Naive thymus-derived CD4-positive, alpha-beta T cell (primary cell): ENCODE measurements at regions not wholly inside any gene's neighbourhood (a gene's known extent, or its start where the extent isn't known, plus 50 kb on each side); places are given as distances from the start of the nearest gene placed in this dataset.

Source experiments
- ATAC-seq: fragments of 150-1000 bp; cut with Tn5 transposase; 2 replicates; pipeline ENCODE4 v1.10.0; 2021; ENCODE audit warnings: mild to moderate bottlenecking, moderate library complexity
- CTCF ChIA-PET: fragments of 350-600 bp; sonication (Branson Sonifier 250); formaldehyde crosslinking; loops from one replicate; lab custom pipeline; 2021; ENCODE audit warnings: antibody characterized with exemption; lab: Charles Lee
- POLR2A ChIA-PET: fragments of 350-600 bp; sonication (Branson Sonifier 250); formaldehyde crosslinking; loops from one replicate; lab custom pipeline; 2021; ENCODE audit warnings: antibody characterized with exemption, inconsistent platforms; lab: Charles Lee
- DNase-seq, 9 donors: peaks; one replicate each; pipeline versions ENCODE4 v3.0.0 to v3.0.0-alpha.2; 2020 to 2022; ENCODE audit warnings: mixed read lengths in 1 of 9
- H3K27ac ChIP-seq: one replicate; pipeline ENCODE4 v1.7.0; 2013; ENCODE audit warnings: mild to moderate bottlenecking, low read depth, low read length, moderate library complexity
- H3K27me3 ChIP-seq, 2 donors: one replicate each; pipeline ENCODE4 v1.7.0; 2013; ENCODE audit warnings: low read length in 2 of 2, mild to moderate bottlenecking in 2 of 2, moderate library complexity in 2 of 2; ENCODE audit not compliant: control insufficient read depth in 2 of 2, insufficient read depth in 2 of 2
- H3K36me3 ChIP-seq, 3 experiments: 1 replicate in 2 of 3; 2 replicates in 1 of 3; pipeline ENCODE4 v1.7.0; 2013; ENCODE audit warnings: low read length in 3 of 3, mild to moderate bottlenecking in 3 of 3, moderate library complexity in 1 of 3; ENCODE audit not compliant: insufficient read depth in 3 of 3, control insufficient read depth in 2 of 3
- H3K4me1 ChIP-seq, 2 donors: one replicate each; pipeline ENCODE4 v1.7.0; 2013; ENCODE audit warnings: low read length in 2 of 2, mild to moderate bottlenecking in 2 of 2, moderate library complexity in 1 of 2; ENCODE audit not compliant: control insufficient read depth in 2 of 2, insufficient read depth in 2 of 2
- H3K4me3 ChIP-seq: 2 replicates; pipeline ENCODE4 v1.7.0; 2013; ENCODE audit warnings: mild to moderate bottlenecking, low read length
- H3K9me3 ChIP-seq, 3 experiments: 1 replicate in 2 of 3; 2 replicates in 1 of 3; pipeline ENCODE4 v1.7.0; 2013; ENCODE audit warnings: low read length in 3 of 3; ENCODE audit not compliant: control insufficient read depth in 2 of 3
- H3K27ac Mint-ChIP-seq, 9 donors: one replicate each; pipeline ENCODE4 v1.8.0; 2020 to 2022; ENCODE audit warnings: mixed read lengths in 9 of 9, mild to moderate bottlenecking in 8 of 9, moderate library complexity in 5 of 9, inconsistent platforms in 2 of 9
- H3K27me3 Mint-ChIP-seq, 5 donors: one replicate each; pipeline ENCODE4 v1.8.0; 2021 to 2022; ENCODE audit warnings: mixed read lengths in 5 of 5, mild to moderate bottlenecking in 1 of 5
- H3K36me3 Mint-ChIP-seq, 5 donors: one replicate each; pipeline ENCODE4 v1.8.0; 2020 to 2022; ENCODE audit warnings: mixed read lengths in 5 of 5, mild to moderate bottlenecking in 3 of 5, inconsistent platforms in 1 of 5
- H3K4me1 Mint-ChIP-seq, 7 donors: one replicate each; pipeline ENCODE4 v1.8.0; 2020 to 2022; ENCODE audit warnings: mixed read lengths in 7 of 7, mild to moderate bottlenecking in 3 of 7, inconsistent platforms in 1 of 7
- H3K4me3 Mint-ChIP-seq, 10 donors: one replicate each; pipeline ENCODE4 v1.8.0; 2020 to 2022; ENCODE audit warnings: mild to moderate bottlenecking in 10 of 10, mixed read lengths in 10 of 10, moderate library complexity in 6 of 10, inconsistent platforms in 2 of 10
- H3K9me3 Mint-ChIP-seq, 11 donors: one replicate each; pipeline ENCODE4 v1.8.0; 2020 to 2022; ENCODE audit warnings: mixed read lengths in 11 of 11, mild to moderate bottlenecking in 4 of 11, inconsistent platforms in 1 of 11, moderate library complexity in 1 of 11
- intact Hi-C, 2 donors: fragments of 100-400 bp; cut with micrococcal nuclease; formaldehyde crosslinking; loops; one replicate each; pipeline ENCODE4 v1.15.1; 2023

DNA sequence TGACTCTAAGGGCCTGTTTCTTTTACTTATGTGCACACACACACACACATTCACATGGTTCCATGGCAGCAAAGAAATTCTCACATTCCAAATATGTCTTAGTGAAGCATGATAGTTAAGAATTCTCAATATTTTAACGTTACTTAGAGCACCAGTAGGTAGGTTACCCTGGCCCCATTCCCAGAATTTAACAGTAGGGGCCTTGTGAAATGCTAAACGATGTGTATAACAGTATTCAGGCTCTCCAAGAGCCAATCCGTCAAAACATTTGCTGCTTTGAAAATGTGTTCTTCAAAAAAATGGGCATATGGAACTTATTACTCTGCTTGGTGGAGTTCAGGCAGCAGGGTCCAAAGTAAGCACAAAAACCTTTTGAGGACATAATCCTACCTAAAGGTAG is 93.7 kb upstream of the DAB2 start:
- Mint-ChIP-seq H3K4me3 (no peak overlapping the region), H3K36me3 (peaks cover 0 to 4% (median 0%) of the 10 kb centered on the region in 5 donors), H3K27ac (no peak overlapping the region), H3K4me1 (no peaks in the 10 kb centered on the region), H3K9me3 (peaks cover 0 to 4% (median 0%) of the 10 kb centered on the region in 11 donors), H3K27me3 (peaks cover 3 to 26% (median 16%) of the 10 kb centered on the region in 5 donors)
- Histone ChIP-seq H3K4me3 (no peak overlapping the region), H3K36me3 (no peaks in the 10 kb centered on the region), H3K4me1 (no peaks in the 10 kb centered on the region), H3K9me3 (no peaks in the 10 kb centered on the region), H3K27me3 (no peaks in the 10 kb centered on the region), H3K27ac (no peak overlapping the region)
- ATAC-seq (no peak), DNase-seq (no peak)
- intact Hi-C loops: no loop called here
- ChIA-PET POLR2A (no interaction called here), CTCF (interaction anchor here (1.3 kb wide), 1 partner anchor 9 kb away, joined by 3 read pairs; no protein-coding TSS in a partner anchor)

DNA sequence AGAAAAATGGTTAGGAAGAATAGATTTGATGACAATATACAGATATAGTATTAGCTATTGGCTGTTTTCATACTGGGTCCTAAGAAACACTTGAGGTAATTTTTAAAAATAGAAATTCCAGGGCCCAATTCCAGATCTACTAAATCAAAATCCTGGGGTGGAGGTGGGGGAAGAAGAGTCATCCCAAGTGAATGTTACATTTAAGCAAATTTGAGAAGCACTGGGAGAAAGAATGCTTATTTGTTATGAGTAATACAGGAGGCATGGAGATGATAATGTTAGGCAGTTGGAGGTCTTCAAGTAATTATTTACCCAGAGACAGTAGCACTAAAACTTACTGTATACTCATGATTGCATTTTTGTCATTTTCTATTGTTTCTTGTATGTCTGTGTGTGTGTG is 93.0 kb upstream of the DAB2 start:
- no peak overlapping the region for H3K27ac Mint-ChIP-seq
- Histone ChIP-seq H3K4me1 (no peaks in the 10 kb centered on the region), H3K36me3 (no peaks in the 10 kb centered on the region), H3K9me3 (no peaks in the 10 kb centered on the region), H3K4me3 (no peak overlapping the region), H3K27ac (no peak overlapping the region), H3K27me3 (no peaks in the 10 kb centered on the region)
- peaks cover 3 to 23% (median 16%) of the 10 kb centered on the region in 5 donors for H3K27me3 Mint-ChIP-seq
- peaks cover 0 to 4% (median 0%) of the 10 kb centered on the region in 11 donors for H3K9me3 Mint-ChIP-seq
- CTCF ChIA-PET: no interaction called here
- H3K36me3 Mint-ChIP-seq: peaks cover 0 to 4% (median 0%) of the 10 kb centered on the region in 5 donors
- ATAC-seq: no peak
- POLR2A ChIA-PET: no interaction called here
- no peak for DNase-seq
- intact Hi-C loops: no loop called here
- no peaks in the 10 kb centered on the region for H3K4me1 Mint-ChIP-seq
- H3K4me3 Mint-ChIP-seq: no peak overlapping the region

DNA sequence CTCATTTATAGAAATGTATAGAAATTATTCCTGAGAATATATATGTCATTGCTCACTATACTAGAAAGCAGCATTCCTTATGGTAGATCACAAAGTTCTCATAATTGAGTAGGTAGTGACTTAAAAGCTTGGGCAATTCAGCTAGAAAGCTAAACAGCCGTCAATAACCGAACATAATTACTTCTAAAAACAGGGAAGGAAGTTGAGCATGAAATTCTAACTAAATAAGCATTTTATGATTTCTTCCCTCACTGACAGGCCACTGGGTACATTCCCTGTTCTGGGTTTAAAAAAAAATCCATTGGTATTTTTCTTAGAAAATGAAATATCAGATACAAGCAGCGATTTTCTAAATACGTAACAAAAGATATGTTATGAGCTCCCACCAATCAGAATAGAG is 91.1 kb upstream of the DAB2 start:
- POLR2A ChIA-PET: no interaction called here
- Histone ChIP-seq H3K4me3 (no peak overlapping the region), H3K4me1 (no peaks in the 10 kb centered on the region), H3K27me3 (no peaks in the 10 kb centered on the region), H3K9me3 (no peaks in the 10 kb centered on the region), H3K27ac (no peak overlapping the region), H3K36me3 (no peaks in the 10 kb centered on the region)
- ATAC-seq: no peak
- CTCF ChIA-PET: no interaction called here
- Mint-ChIP-seq H3K4me3 (no peak overlapping the region), H3K27ac (no peak overlapping the region), H3K9me3 (no peaks in the 10 kb centered on the region), H3K27me3 (peaks cover under 1 to 14% (median 5%) of the 10 kb centered on the region in 5 donors), H3K4me1 (no peaks in the 10 kb centered on the region), H3K36me3 (no peaks in the 10 kb centered on the region)
- intact Hi-C loops: no loop called here
- DNase-seq: no peak

DNA sequence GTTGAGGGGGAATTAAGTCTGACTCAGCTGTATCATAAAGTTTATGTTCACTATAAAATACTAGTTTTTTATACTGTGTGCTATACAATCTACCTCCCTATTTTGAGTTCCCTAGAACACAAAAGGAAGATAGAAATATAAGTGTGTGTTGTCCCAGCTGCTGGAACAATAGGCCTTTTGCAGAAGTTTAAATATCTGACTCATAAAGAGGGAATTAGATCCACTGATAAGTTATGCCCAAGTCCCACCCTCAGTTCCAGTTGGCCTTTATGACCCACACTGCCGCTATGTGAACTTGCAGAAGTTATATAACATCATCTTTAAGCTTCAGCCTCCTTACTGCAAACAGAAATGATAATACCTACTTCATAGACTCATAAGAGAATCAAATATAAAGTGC is 88.5 kb upstream of the DAB2 start:
- no peak overlapping the region for H3K4me3 Mint-ChIP-seq
- H3K27me3 ChIP-seq: no peaks in the 10 kb centered on the region
- H3K27ac Mint-ChIP-seq: no peak overlapping the region
- H3K9me3 ChIP-seq: no peaks in the 10 kb centered on the region
- no peak overlapping the region for H3K4me3 ChIP-seq
- ATAC-seq (no peak), DNase-seq (no peak)
- H3K36me3 Mint-ChIP-seq: no peaks in the 10 kb centered on the region
- H3K4me1 ChIP-seq: no peaks in the 10 kb centered on the region
- no peaks in the 10 kb centered on the region for H3K36me3 ChIP-seq
- intact Hi-C loops: no loop called here
- ChIA-PET POLR2A (interaction anchor here (0.9 kb wide), 1 partner anchor 15 kb away, joined by 3 read pairs; no protein-coding TSS in a partner anchor), CTCF (no interaction called here)
- H3K27me3 Mint-ChIP-seq: peaks cover 4 to 15% (median 6%) of the 10 kb centered on the region in 5 donors
- H3K4me1 Mint-ChIP-seq: no peaks in the 10 kb centered on the region
- H3K9me3 Mint-ChIP-seq: no peaks in the 10 kb centered on the region
- H3K27ac ChIP-seq: no peak overlapping the region

DNA sequence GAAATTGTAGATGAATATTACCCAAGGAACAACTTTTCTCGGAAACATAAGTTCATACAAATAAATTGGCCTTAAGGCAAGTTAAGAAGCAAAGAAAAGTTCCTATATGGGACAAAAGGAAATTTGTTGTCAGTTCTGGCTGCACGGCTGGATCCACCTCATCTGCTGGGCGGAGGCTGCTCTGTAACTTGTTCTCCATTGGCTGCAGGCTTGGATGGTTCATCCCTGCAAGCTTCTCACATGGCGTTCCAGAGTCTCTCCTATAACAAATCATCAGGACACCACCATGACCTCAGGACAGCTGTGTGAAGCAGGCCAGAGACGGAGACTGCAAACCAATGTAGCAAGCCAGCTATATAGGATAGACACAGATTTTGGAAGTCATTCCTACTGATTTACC is 81.4 kb upstream of the DAB2 start:
- ATAC-seq: no peak
- H3K4me1 Mint-ChIP-seq: no peaks in the 10 kb centered on the region
- H3K4me3 ChIP-seq: no peak overlapping the region
- no peak overlapping the region for H3K27ac ChIP-seq
- ChIA-PET POLR2A (no interaction called here), CTCF (no interaction called here)
- DNase-seq: no peak
- H3K27ac Mint-ChIP-seq: no peak overlapping the region
- H3K4me1 ChIP-seq: no peaks in the 10 kb centered on the region
- H3K9me3 ChIP-seq: no peaks in the 10 kb centered on the region
- H3K36me3 ChIP-seq: no peaks in the 10 kb centered on the region
- no peaks in the 10 kb centered on the region for H3K27me3 ChIP-seq
- intact Hi-C loops: no loop called here
- peaks cover 5 to 28% (median 18%) of the 10 kb centered on the region in 5 donors for H3K27me3 Mint-ChIP-seq
- no peaks in the 10 kb centered on the region for H3K36me3 Mint-ChIP-seq
- H3K4me3 Mint-ChIP-seq: no peak overlapping the region
- no peaks in the 10 kb centered on the region for H3K9me3 Mint-ChIP-seq

DNA sequence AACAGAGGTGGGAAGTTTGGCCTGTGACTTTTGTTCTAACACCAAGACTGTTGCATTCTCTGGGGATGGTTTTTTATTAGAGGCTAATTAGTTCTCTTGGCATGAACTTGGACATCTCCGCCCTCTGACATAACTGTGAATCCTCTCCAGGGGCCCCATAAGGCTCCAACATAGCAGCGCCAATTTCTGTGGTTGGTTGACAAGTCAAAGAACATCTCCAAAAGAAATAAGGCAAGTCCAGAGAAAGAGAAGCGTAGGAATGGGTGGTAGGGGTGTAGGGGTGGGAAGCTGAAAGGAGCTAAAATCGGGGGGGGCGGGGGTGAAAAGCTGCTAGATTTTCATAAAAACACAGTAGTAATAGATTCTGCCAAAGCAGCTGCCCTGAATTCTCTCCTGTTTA is 81.0 kb upstream of the DAB2 start:
- Mint-ChIP-seq H3K27ac (no peak overlapping the region), H3K4me1 (no peaks in the 10 kb centered on the region), H3K27me3 (peaks cover 5 to 28% (median 18%) of the 10 kb centered on the region in 5 donors), H3K9me3 (no peaks in the 10 kb centered on the region), H3K36me3 (no peaks in the 10 kb centered on the region), H3K4me3 (no peak overlapping the region)
- POLR2A ChIA-PET: no interaction called here
- ATAC-seq (no peak), DNase-seq (no peak)
- H3K27ac ChIP-seq: no peak overlapping the region
- CTCF ChIA-PET: no interaction called here
- no peaks in the 10 kb centered on the region for H3K27me3 ChIP-seq
- H3K36me3 ChIP-seq: no peaks in the 10 kb centered on the region
- H3K4me3 ChIP-seq: no peak overlapping the region
- intact Hi-C loops: no loop called here
- no peaks in the 10 kb centered on the region for H3K4me1 ChIP-seq
- no peaks in the 10 kb centered on the region for H3K9me3 ChIP-seq

DNA sequence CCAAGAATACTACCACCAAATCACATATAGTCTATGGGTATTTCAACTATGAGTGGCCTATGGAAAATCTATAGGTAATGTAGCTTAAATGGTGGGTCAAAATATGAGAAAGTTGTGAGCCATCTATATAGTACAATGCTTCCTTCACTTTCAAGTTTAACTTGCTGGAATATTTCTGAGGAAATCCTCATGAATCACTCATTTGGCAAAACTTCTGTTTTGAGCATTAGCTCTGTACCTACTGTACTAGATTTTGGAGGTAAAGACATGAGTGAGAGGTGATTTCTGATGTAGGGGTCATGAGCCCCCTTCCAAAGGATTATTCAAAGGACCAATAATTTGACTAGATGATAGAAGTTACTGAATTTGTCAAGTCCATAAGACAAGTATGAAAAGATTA is 80.6 kb upstream of the DAB2 start:
- ATAC-seq (no peak), DNase-seq (no peak)
- ChIA-PET POLR2A (no interaction called here), CTCF (interaction anchor here (0.9 kb wide), 1 partner anchor 75 kb away, joined by 3 read pairs; no protein-coding TSS in a partner anchor)
- Mint-ChIP-seq H3K27me3 (peaks cover 7 to 28% (median 18%) of the 10 kb centered on the region in 5 donors), H3K27ac (no peak overlapping the region), H3K4me3 (no peak overlapping the region), H3K36me3 (no peaks in the 10 kb centered on the region), H3K4me1 (no peaks in the 10 kb centered on the region), H3K9me3 (no peaks in the 10 kb centered on the region)
- Histone ChIP-seq H3K27me3 (no peaks in the 10 kb centered on the region), H3K36me3 (no peaks in the 10 kb centered on the region), H3K27ac (no peak overlapping the region), H3K4me1 (no peaks in the 10 kb centered on the region), H3K9me3 (no peaks in the 10 kb centered on the region), H3K4me3 (no peak overlapping the region)
- intact Hi-C loops: no loop called here
